ENCODE measurements at regions not wholly inside any gene's neighbourhood (a gene's known extent, or its start where the extent isn't known, plus 50 kb on each side); places are given as distances from the start of the nearest gene placed in this dataset.

DNA sequence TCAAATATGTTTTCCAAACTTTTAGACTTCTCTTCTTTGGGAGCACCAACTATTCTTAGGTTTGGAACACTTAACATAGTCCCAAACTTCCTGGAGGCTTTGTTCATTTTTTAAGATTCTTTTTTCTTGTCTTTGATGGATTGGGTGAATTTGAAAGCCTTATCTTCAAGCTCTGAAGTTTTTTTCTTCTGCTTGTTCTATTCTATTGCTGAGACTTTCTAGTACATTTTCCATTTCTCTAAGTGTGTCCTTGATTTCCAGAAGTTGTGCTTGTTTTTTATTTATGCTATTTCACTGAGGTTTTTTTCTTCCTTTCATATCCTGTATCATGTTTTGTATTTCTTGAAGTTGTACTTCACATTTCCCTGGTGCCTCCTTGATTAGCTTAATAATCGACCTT lies 97.5 kb downstream of the PLSCR2 start:
- Histone ChIP-seq H3K4me2 (ENCODE audit: insufficient read depth in 1 of 2, low read depth in 2 of 2, low read length in 2 of 2) (no peak overlapping the region), H4K8ac (ENCODE audit: extremely low read depth, insufficient read depth, low read length) (no peak overlapping the region), H2AFZ (ENCODE audit: low read length) (no peak overlapping the region), H3K23ac (ENCODE audit: insufficient read length) (no peak overlapping the region), H3K79me1 (ENCODE audit: low read depth, low read length) (no peaks in the 10 kb centered on the region), H2BK120ac (replicated peaks; ENCODE audit: low read depth, low read length) (no peak overlapping the region), H4K5ac (ENCODE audit: insufficient read length, low read depth, low read length) (no peak overlapping the region), H3K27ac (ENCODE audit: low read depth, low read length) (no peak overlapping the region), H2AK5ac (ENCODE audit: low read depth, low read length) (no peak overlapping the region), H4K20me1 (replicated peaks in 1 of 2; ENCODE audit: control insufficient read depth in 1 of 2, insufficient read depth in 2 of 2, low read length in 2 of 2) (no peaks in the 10 kb centered on the region), H2BK20ac (ENCODE audit: low read length) (no peak overlapping the region), H3K14ac (ENCODE audit: insufficient read length) (no peak overlapping the region), H2BK15ac (ENCODE audit: low read length) (no peak overlapping the region), H3K18ac (ENCODE audit: extremely low read depth, low read length) (no peak overlapping the region), H3K23me2 (ENCODE audit: low read depth, low read length) (no peaks in the 10 kb centered on the region; the same call in 1 of the 2 replicates), H2BK12ac (ENCODE audit: low read depth, low read length) (no peak overlapping the region), H3K36me3 (ENCODE audit: control insufficient read depth in 2 of 4, insufficient read depth in 4 of 4, low read length in 3 of 4) (no peaks in the 10 kb centered on the region), H3K27me3 (replicated peaks in 1 of 4; ENCODE audit: control insufficient read depth in 3 of 4, extremely low read depth in 1 of 4, insufficient read depth in 3 of 4, low read length in 3 of 4) (no peaks in the 10 kb centered on the region), H3K4ac (replicated peaks; ENCODE audit: insufficient read length, low read depth, low read length) (no peak overlapping the region), H3K56ac (replicated peaks; ENCODE audit: insufficient read length, low read depth, low read length) (no peak overlapping the region), H3K79me2 (ENCODE audit: control insufficient read depth in 1 of 2, insufficient read depth in 2 of 2, low read length in 2 of 2) (no peaks in the 10 kb centered on the region), H3K9ac (replicated peaks in 1 of 4; ENCODE audit: extremely low read depth in 1 of 4, low read depth in 3 of 4, low read length in 3 of 4) (no peak overlapping the region), H4K91ac (replicated peaks; ENCODE audit: insufficient read length, low read length) (no peak overlapping the region), H2BK5ac (ENCODE audit: low read depth, low read length) (no peak overlapping the region), H3K9me3 (ENCODE audit: insufficient read depth in 2 of 2, low read depth in 1 of 2, low read length in 1 of 2) (no peaks in the 10 kb centered on the region), H3K4me3 (ENCODE audit: extremely low read depth in 1 of 4, insufficient read depth in 2 of 4, low read depth in 3 of 4, low read length in 4 of 4) (no peak overlapping the region), H3K4me1 (replicated peaks in 1 of 4; ENCODE audit: control insufficient read depth in 3 of 4, insufficient read depth in 4 of 4, low read length in 3 of 4) (peaks cover 0 to 2% (median 0%) of the 10 kb centered on the region in 4 experiments; a peak in 1 of 7 replicates)
- 87% methylated on average over 1 of the region's 1 CpG; no CpG with 5 or more reads in 1 of the 2 experiments for WGBS, 2 experiments (ENCODE audit: extremely low coverage in 1 of 2, insufficient coverage in 1 of 2, insufficient read length in 1 of 2, insufficient replicate concordance in 2 of 2, low coverage in 1 of 2, low lambda C conversion rate in 2 of 2, missing lambda C conversion rate in 1 of 2)
- no peak for DNase-seq (ENCODE audit: low read depth in 1 of 2, low spot score in 2 of 2)
- POLR2A ChIA-PET (ENCODE audit: partially characterized antibody), result no interaction called here
- TF ChIP-seq SP4 (IDR thresholded peaks at IDR 0.05; ENCODE audit: low read length) (no peak), SP2 (IDR thresholded peaks at IDR 0.05; ENCODE audit: low read length) (no peak), EZH2 (IDR thresholded peaks at IDR 0.05; ENCODE audit: low read depth, low read length, severe bottlenecking) (no peak), NANOG (IDR thresholded peaks at IDR 0.05; ENCODE audit: insufficient read depth, low read depth, low read length, poor library complexity, severe bottlenecking) (no peak), SIX5 (IDR thresholded peaks at IDR 0.05; ENCODE audit: low read depth, low read length) (no peak), EP300 (IDR thresholded peaks at IDR 0.05; ENCODE audit: borderline replicate concordance in 1 of 2, low read depth in 2 of 2, low read length in 2 of 2) (no peak), CHD1 (IDR thresholded peaks at IDR 0.05; ENCODE audit: low read depth, low read length) (no peak), PHF8 (conservative IDR thresholded peaks at IDR 0.05; ENCODE audit: low read depth, low read length) (no peak), TAF1 (IDR thresholded peaks at IDR 0.05; ENCODE audit: low read depth, low read length) (no peak), SAP30 (IDR thresholded peaks at IDR 0.05; ENCODE audit: insufficient read depth, insufficient replicate concordance, low read length) (no peak), RNF2 (IDR thresholded peaks at IDR 0.05; ENCODE audit: borderline replicate concordance, low read depth, low read length, missing control alignments, poor library complexity, severe bottlenecking) (no peak), BRCA1 (IDR thresholded peaks at IDR 0.05; ENCODE audit: low read depth, low read length) (no peak), JUND (IDR thresholded peaks at IDR 0.05; ENCODE audit: low read length) (no peak)
- CTCF ChIA-PET (ENCODE audit: partially characterized antibody), result interaction anchor here (1.5 kb wide), 1 partner anchor 182 kb away, joined by 8 read pairs; no protein-coding TSS in a partner anchor
- FAIRE-seq, result no peak
